ENCODE measurements at regions not wholly inside any gene's neighbourhood (a gene's known extent, or its start where the extent isn't known, plus 50 kb on each side); places are given as distances from the start of the nearest gene placed in this dataset.
"Not testable (repeated sequence)": the region's sequence is repeated elsewhere in the genome, so short reads cannot be mapped to it uniquely, and the experiment has no call there.

DNA sequence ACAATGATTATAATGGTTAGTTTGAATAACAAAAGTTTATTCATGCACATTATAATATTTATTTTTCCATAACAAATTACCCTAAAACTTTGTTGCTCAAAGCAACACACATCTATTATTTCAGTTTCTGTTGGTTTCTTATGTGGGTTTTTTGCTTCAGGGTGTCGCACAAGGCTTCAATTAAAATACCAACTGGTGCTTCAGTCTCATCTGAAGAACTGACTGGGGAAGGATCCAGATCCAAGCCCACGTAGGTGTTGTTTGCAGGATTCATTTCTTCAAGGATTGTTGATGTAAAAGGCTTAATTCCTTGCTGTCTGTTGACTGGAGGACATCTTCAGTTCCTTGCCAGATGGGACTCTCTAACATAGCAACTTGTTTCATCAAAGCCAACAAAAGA lies 747.2 kb upstream of the PCDH20 start:
- TF ChIP-seq POLR2A (IDR thresholded peaks at IDR 0.05) = no peak
- TF ChIP-seq, protein P1, sequence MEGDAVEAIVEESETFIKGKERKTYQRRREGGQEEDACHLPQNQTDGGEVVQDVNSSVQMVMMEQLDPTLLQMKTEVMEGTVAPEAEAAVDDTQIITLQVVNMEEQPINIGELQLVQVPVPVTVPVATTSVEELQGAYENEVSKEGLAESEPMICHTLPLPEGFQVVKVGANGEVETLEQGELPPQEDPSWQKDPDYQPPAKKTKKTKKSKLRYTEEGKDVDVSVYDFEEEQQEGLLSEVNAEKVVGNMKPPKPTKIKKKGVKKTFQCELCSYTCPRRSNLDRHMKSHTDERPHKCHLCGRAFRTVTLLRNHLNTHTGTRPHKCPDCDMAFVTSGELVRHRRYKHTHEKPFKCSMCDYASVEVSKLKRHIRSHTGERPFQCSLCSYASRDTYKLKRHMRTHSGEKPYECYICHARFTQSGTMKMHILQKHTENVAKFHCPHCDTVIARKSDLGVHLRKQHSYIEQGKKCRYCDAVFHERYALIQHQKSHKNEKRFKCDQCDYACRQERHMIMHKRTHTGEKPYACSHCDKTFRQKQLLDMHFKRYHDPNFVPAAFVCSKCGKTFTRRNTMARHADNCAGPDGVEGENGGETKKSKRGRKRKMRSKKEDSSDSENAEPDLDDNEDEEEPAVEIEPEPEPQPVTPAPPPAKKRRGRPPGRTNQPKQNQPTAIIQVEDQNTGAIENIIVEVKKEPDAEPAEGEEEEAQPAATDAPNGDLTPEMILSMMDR (IDR thresholded peaks at IDR 0.05) = no peak
- Histone ChIP-seq H3K36me3 (no peaks in the 10 kb centered on the region), H3K27me3 (no peaks in the 10 kb centered on the region), H3K4me3 (replicated peaks in 1 of 3) (no peak overlapping the region), H3K9me3 (no peaks in the 10 kb centered on the region), H3K27ac (no peak overlapping the region), H3K4me1 (no peaks in the 10 kb centered on the region)
- intact Hi-C loops (cut with DNase I) = no loop called here
- whole genome bisulfite sequencing, 2 donors = 79 to 84% methylated on average over 2 of the region's 2 CpGs
- DNase-seq = no peak

DNA sequence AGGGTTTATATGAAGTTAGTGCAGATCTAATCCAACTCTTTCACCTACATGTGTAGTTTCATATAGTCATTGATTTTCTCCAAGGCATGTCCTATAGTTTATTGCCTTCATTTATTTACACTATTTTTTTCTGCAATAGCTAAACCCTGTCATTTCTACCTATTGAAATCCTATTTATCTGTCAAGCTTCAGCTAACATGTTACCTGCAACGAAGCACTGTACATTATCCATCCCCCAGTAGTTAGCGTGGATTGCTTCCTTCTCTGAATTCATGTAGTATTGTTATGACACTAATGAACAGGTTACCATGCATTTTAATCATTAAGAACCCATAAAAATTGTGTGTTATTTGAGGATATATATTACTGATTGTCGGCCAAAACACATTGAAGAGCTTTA lies 742.9 kb upstream of the PCDH20 start:
- Histone ChIP-seq H3K9me3 (no peaks in the 10 kb centered on the region), H3K4me3 (replicated peaks in 1 of 3) (no peak overlapping the region), H3K36me3 (no peaks in the 10 kb centered on the region), H3K27me3 (no peaks in the 10 kb centered on the region), H3K27ac (no peak overlapping the region), H3K4me1 (no peaks in the 10 kb centered on the region)
- TF ChIP-seq, protein P1 (IDR thresholded peaks at IDR 0.05) = no peak
- no peak for TF ChIP-seq POLR2A (IDR thresholded peaks at IDR 0.05)
- WGBS, 2 donors = 91 to 93% methylated on average over 3 of the region's 3 CpGs
- intact Hi-C loops (cut with DNase I) = no loop called here
- DNase-seq = no peak

DNA sequence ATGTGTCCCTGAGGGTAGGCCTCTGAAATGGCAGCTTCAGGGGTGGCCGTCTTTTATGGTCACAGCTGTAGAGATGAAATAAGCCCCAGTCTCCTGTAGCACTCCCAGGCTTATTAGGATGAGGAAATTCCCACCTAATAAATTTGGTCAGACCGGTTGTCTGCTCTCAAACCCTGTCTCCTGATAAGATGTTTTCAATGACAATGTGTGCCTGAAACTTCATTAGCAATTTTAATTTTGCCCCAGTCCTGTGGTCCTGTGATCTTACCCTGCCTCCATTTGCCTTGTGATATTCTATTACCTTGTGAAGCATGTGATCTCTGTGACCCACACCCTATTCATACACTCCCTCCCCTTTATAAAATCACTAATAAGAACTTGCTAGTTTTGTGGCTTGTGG lies 736.1 kb upstream of the PCDH20 start:
- H3K9me3 ChIP-seq; DNase-seq; intact Hi-C loops (cut with DNase I); H3K36me3 ChIP-seq; H3K4me1 ChIP-seq; H3K4me3 ChIP-seq (replicated peaks in 1 of 3); H3K27me3 ChIP-seq; H3K27ac ChIP-seq: not testable (repeated sequence)
- WGBS, 2 donors = 85 to 98% methylated on average over 2 of the region's 2 CpGs

DNA sequence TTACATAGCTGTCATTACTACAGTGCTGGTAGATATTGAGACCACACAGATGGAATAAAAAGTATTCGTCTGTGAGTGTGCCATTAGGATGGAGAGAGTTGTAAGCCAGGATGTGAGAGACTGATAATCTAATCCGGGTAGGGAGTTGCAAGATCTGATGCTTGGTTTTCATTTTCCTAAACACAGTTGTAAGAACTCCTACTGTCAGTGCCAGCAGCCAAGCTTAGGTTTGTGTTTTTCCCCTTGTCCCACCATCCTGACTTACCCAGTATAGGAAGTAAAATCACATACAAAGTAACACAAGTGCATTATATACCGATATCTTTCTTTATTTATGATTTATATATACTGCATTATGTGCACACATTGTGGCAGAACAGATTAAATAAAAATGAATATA lies 726.4 kb upstream of the PCDH20 start:
- no peak overlapping the region for H3K27ac ChIP-seq
- TF ChIP-seq POLR2A (IDR thresholded peaks at IDR 0.05) = no peak
- TF ChIP-seq, protein P1 (IDR thresholded peaks at IDR 0.05) = no peak
- no peak overlapping the region for H3K4me3 ChIP-seq (replicated peaks in 1 of 3)
- 84 to 90% methylated on average over 3 of the region's 3 CpGs for whole genome bisulfite sequencing, 2 donors
- H3K9me3 ChIP-seq = no peaks in the 10 kb centered on the region
- intact Hi-C loops (cut with DNase I) = no loop called here
- no peak for DNase-seq
- no peaks in the 10 kb centered on the region for H3K27me3 ChIP-seq
- H3K36me3 ChIP-seq = no peaks in the 10 kb centered on the region
- H3K4me1 ChIP-seq = no peaks in the 10 kb centered on the region

DNA sequence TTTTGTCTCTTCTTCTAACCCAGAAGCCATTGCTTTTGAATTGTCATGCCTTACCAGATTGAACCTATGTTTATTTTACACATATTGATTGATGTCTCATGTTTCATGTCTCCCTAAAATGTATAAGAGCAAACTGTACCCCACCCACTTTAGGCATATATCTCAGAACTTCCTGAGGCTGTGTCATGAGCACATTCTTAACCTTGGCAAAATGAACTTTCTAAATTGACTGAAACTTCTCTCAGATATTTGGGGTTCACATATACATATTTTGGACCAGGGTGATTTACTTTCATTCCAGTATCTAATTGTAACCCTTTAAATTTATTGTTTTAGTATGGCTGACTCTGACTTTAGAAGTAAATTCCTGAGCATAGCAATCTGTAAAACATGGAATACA lies 723.9 kb upstream of the PCDH20 start:
- no peak for TF ChIP-seq POLR2A (IDR thresholded peaks at IDR 0.05)
- TF ChIP-seq, protein P1 (IDR thresholded peaks at IDR 0.05) = no peak
- H3K4me1 ChIP-seq = no peaks in the 10 kb centered on the region
- no peak overlapping the region for H3K4me3 ChIP-seq (replicated peaks in 1 of 3)
- no peaks in the 10 kb centered on the region for H3K9me3 ChIP-seq
- no peak overlapping the region for H3K27ac ChIP-seq
- DNase-seq = no peak
- H3K27me3 ChIP-seq = no peaks in the 10 kb centered on the region
- intact Hi-C loops (cut with DNase I) = no loop called here
- H3K36me3 ChIP-seq = no peaks in the 10 kb centered on the region
